Activated CD8-positive, alpha-beta memory T cell treated with anti-CD3 and anti-CD28 coated beads, Interleukin-2, amount 50 U/mL, for 4 hours (primary cell): ENCODE measurements at regions not wholly inside any gene's neighbourhood (a gene's known extent, or its start where the extent isn't known, plus 50 kb on each side); places are given as distances from the start of the nearest gene placed in this dataset.

Source experiments
- DNase-seq: peaks from one replicate; pipeline ENCODE4 v3.0.0-alpha.2; 2020

- DNase-seq = no peak
These were observed 111.3 kb upstream of the UQCRFS1 start for GRCh38 chr19:29324291-29324680.

GRCh38 chr19:29324717-29325116 lies 111.8 kb upstream of the UQCRFS1 start:
- DNase-seq = no peak

GRCh38 chr19:29325241-29325975 lies 112.5 kb upstream of the UQCRFS1 start:
- no peak for DNase-seq

GRCh38 chr19:29326351-29326750 lies 113.4 kb upstream of the UQCRFS1 start:
- DNase-seq = no peak

GRCh38 chr19:29326849-29327840 lies 114.2 kb upstream of the UQCRFS1 start:
- DNase-seq = no peak

GRCh38 chr19:29328586-29328985 lies 115.6 kb upstream of the UQCRFS1 start:
- DNase-seq = no peak

GRCh38 chr19:29329460-29330134 lies 116.6 kb upstream of the UQCRFS1 start:
- no peak for DNase-seq

GRCh38 chr19:29336425-29336824 lies 123.5 kb upstream of the UQCRFS1 start:
- DNase-seq = no peak

- DNase-seq = no peak
These were observed 124.1 kb upstream of the UQCRFS1 start for GRCh38 chr19:29337029-29337428.

GRCh38 chr19:29338480-29338879 lies 125.5 kb upstream of the UQCRFS1 start:
- DNase-seq = no peak

GRCh38 chr19:29342721-29343120 lies 129.8 kb upstream of the UQCRFS1 start:
- no peak for DNase-seq

- DNase-seq = no peak
These were observed 151.3 kb upstream of the UQCRFS1 start for GRCh38 chr19:29364224-29364726.

- DNase-seq = no peak
These were observed 152.0 kb upstream of the UQCRFS1 start for GRCh38 chr19:29364999-29365398.

GRCh38 chr19:29365836-29366417 lies 153.0 kb upstream of the UQCRFS1 start:
- DNase-seq = no peak

- DNase-seq = no peak
These were observed 153.8 kb upstream of the UQCRFS1 start for GRCh38 chr19:29366757-29367156.

GRCh38 chr19:29367791-29368222 lies 154.9 kb upstream of the UQCRFS1 start:
- DNase-seq = no peak

GRCh38 chr19:29370276-29370675 lies 155.5 kb upstream of the VSTM2B start:
- no peak for DNase-seq

- DNase-seq = no peak
These were observed 154.3 kb upstream of the VSTM2B start for GRCh38 chr19:29371251-29372090.

GRCh38 chr19:29372091-29372415 lies 153.7 kb upstream of the VSTM2B start:
- DNase-seq = no peak

GRCh38 chr19:29372461-29372860 lies 153.3 kb upstream of the VSTM2B start:
- no peak for DNase-seq

- no peak for DNase-seq
These were observed 152.6 kb upstream of the VSTM2B start for GRCh38 chr19:29372921-29373797.
